ENCODE measurements at regions not wholly inside any gene's neighbourhood (a gene's known extent, or its start where the extent isn't known, plus 50 kb on each side); places are given as distances from the start of the nearest gene placed in this dataset.

GRCh38 chr9:75824816-75825568, 65.5 kb upstream of the PCSK5 start:
- TF ChIP-seq EZH2 (IDR thresholded peaks at IDR 0.05; ENCODE audit: low read depth): no peak
- TF ChIP-seq CTCF (conservative IDR thresholded peaks at IDR 0.05): no peak
